ENCODE measurements at regions not wholly inside any gene's neighbourhood (a gene's known extent, or its start where the extent isn't known, plus 50 kb on each side); places are given as distances from the start of the nearest gene placed in this dataset.

- TF ChIP-seq POLR2AphosphoS5 (IDR thresholded peaks at IDR 0.05) = no peak
- TF ChIP-seq POLR2A (IDR thresholded peaks at IDR 0.05) = no peak
- TF ChIP-seq CTCF (IDR thresholded peaks at IDR 0.05) = no peak
Measured at GRCh38 chr4:154065368-154065767, 276.5 kb upstream of the SFRP2 start.
